C4-2B (cell line): ENCODE measurements at regions not wholly inside any gene's neighbourhood (a gene's known extent, or its start where the extent isn't known, plus 50 kb on each side); places are given as distances from the start of the nearest gene placed in this dataset.

ENCODE experiments used
- ZFX ChIP-seq: fragments of 450-650 bp; IDR thresholded peaks from 2 replicates; pipeline ENCODE4 v1.6.1; 2017
- TF ChIP-seq, protein P1 (sequence below): fragments of 450-650 bp; conservative IDR thresholded peaks from 2 replicates; pipeline ENCODE4 v1.5.1; 2017; ENCODE audit warnings: mild to moderate bottlenecking

- TF ChIP-seq, protein P1, sequence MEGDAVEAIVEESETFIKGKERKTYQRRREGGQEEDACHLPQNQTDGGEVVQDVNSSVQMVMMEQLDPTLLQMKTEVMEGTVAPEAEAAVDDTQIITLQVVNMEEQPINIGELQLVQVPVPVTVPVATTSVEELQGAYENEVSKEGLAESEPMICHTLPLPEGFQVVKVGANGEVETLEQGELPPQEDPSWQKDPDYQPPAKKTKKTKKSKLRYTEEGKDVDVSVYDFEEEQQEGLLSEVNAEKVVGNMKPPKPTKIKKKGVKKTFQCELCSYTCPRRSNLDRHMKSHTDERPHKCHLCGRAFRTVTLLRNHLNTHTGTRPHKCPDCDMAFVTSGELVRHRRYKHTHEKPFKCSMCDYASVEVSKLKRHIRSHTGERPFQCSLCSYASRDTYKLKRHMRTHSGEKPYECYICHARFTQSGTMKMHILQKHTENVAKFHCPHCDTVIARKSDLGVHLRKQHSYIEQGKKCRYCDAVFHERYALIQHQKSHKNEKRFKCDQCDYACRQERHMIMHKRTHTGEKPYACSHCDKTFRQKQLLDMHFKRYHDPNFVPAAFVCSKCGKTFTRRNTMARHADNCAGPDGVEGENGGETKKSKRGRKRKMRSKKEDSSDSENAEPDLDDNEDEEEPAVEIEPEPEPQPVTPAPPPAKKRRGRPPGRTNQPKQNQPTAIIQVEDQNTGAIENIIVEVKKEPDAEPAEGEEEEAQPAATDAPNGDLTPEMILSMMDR: no peak
- TF ChIP-seq ZFX: no peak
These were observed 141.6 kb downstream of the ZNF518B start for GRCh38 chr4:10315638-10316037.
